HG02588 (cell line): ENCODE measurements at regions not wholly inside any gene's neighbourhood (a gene's known extent, or its start where the extent isn't known, plus 50 kb on each side); places are given as distances from the start of the nearest gene placed in this dataset.
"Not testable (repeated sequence)": the region's sequence is repeated elsewhere in the genome, so short reads cannot be mapped to it uniquely, and the experiment has no call there.

Experiments used
- ATAC-seq: cut with Tn5 transposase; IDR thresholded peaks from one replicate; pipeline ENCODE4 v1.9.1; 2021; ENCODE audit warnings: mild to moderate bottlenecking, moderate library complexity; ENCODE audit not compliant: unreplicated experiment

DNA sequence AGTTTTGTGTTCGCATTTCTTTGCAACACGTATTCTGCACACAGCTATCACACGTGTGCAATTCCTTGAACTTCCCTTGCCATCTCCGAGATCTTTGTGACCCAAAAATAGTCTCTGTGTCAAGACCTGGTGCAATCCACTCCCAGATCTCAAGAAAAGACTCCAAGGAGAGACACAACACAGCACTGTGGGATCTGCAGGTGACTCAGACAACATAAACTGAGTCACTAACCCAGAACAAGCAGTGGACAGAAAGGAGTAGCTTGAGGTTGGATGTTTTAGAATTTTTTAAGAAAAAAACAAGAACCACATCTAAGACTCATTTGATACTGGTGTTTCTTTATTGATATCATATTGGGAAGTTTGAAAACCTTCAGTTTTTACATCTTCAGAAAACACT lies 396.9 kb downstream of the AGTPBP1 start:
- no peak for ATAC-seq

DNA sequence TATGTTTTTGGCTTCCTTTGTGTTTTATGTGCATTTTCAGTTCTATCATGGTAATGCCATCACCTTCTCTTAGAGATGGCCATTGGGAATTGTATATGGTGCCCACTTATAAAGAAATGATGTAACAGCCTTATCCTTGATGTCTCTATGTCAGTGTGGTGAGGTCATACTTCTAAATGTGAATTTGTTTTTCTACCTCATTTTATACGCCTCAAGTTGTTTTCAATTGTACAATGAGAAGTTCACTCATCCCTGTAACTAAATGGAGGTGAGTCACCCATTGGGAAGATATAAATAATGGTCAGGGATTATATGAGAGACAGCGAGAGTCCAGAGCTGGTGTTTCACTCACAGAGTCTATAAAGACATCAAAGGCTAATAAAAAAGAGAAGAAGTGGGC lies 402.4 kb downstream of the AGTPBP1 start:
- ATAC-seq = no peak

DNA sequence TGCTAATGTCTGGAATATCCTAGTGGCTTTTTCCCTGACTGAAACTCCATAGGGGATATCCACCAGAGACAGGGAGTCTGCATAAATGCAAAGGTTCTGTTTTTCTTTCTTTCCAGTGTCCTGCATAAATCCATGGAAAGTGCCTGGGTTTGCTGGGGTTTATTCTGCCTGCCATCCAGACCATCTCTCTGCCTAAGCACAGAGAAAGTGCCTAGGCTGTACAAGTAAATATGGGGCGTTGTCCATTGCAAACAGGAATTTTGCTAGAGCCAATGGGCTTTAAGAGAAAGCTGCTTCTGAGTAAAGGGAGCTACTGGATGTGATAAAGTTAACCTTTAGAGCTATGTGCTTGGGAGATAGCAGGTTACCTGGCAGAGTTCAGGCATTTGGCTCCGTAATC lies 407.5 kb downstream of the AGTPBP1 start:
- no peak for ATAC-seq

DNA sequence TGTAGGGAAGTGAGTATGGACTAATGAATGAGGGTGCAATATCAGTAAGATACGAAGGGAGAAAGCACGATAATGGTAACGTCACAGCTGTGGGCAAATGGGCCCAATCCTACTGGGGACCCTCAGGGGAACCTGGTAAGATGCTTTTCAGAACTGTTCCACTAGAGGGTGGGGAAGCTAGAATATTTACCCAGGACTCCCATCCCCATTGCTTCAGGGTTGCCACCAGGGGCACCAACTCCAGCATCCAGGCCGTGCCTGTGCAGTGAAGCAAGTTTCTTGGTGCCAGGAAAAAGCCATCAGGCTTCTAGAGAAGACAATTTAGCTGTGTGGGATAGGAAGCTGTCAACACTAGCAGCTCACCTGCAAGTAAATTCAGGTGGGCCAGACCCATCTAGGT lies 409.3 kb downstream of the AGTPBP1 start:
- ATAC-seq = no peak

DNA sequence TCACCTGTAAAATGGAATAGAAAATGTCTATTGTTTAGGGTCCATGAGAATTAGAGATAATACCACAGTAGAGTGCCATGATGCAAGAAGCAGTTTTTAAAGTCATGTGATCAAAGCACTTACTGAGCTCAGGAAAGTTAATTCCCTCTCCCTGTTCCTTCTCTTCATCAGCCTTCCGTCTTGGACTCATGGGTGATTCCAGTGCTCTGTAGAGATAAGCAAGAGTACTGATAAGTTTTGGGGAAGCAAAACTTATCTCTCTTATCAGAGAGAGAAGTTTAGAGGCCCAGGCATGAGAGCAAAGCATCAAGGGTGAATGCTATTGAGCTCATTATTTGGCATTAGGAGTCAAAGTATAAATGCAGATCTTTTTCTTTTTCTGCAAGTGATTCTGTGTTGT lies 410.1 kb downstream of the AGTPBP1 start:
- no peak for ATAC-seq

DNA sequence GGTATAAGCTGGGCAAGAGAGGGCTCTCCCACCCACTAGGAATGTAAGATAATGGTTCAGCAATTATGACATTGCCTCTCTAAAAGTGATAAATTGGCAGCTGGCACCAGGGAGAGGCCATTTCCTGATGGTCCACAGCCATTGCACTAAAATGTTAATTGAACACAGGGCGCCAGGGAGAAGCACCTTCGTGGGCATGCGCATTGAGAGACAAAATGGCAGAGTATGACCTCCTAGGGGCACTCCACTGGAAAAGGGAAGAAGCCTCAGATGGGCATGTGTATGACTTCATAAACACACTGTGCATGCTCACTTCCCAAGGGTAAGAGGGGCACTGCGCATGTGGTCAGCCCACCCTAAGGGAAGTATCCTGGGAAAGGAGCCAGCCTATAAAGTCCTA lies 419.2 kb downstream of the AGTPBP1 start:
- ATAC-seq = no peak

DNA sequence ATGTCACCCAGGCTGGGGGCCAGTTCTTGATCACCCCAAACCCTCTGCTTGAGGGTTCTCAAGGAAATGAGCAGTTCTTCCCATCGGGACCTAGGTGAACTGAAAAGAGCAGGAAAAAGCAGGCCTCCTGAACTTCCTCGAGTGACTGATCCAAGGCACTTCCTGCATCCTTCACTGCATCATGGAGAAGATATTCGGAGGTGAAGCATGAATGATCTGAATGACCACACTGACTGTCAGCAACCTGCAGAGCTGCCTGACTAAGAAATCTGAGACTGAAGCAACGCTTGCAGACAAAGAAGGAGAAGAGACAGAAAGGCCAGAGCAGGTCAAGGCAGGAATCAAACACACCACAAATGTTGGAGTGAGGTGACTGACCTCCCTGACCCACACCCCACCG lies 420.2 kb downstream of the AGTPBP1 start:
- no peak for ATAC-seq

DNA sequence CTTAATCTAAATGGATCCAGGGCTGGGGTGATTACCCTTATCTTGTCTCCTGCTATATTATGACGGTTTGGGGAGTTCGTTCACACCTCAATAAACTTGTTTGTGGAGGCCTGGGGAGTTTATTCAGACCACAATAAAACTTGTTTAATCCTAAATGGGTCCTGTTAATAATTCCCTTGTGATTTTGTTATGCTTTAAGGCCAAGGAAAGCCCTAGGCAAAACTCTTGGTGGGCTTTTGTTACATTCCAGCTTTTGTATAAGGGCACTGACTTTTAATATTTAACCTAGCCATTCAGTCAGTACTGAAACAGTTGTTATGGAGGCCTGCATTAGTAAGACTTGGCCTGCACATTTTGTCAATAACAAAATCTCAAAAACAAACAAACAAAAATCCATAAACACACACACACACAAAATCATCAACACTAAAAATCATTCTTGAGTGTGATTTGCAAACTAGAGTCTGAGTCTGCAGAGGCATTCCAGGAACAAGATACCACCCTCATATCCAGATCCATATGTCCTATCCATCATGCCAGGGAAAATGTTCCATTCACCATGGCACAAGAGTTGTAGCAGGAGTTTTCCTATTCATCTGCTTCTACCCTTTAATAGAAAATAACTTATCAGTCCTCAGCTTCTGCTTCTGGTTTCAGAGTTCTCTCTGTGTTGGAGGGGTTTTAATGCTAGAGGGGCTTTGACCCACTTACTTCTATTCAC lies 421.7 kb downstream of the AGTPBP1 start:
- no peak for ATAC-seq

DNA sequence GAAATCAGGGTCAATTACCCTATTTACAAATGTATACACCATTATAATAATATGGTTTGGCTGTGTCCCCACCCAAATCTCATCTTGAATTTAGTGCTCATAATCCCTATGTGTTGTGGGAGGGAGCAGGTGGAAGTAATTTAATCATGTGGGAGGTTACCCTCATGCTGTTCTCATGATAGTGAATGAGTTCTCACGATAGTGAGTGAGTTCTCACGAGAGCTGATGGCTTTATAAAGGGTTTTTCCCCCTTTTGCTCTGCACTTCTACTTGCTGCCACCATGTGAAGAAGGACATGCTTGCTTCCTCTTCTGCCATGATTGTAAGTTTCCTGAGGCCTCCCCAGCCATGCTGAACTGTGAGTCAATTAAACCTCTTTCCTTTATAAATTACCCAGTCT lies 426.2 kb downstream of the AGTPBP1 start:
- ATAC-seq = not testable (repeated sequence)

DNA sequence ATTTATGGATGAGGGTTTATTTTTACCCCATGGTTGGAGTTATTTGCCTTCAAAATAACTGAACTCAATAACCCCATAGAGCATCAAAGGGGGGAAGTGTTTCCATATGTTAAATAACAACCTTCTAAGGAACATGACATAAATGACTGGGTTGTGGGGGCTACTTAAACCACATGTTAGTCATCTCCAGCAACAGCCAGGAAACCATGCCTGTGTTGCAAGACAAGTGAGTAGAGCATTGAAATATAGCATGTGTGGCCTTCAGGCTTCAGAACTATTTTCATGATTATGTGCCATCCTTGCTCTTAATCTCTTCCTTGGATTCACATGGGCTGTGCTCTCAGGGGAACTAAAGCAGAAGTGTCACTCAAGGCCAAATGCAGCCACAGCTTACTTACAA lies 431.2 kb downstream of the AGTPBP1 start:
- no peak for ATAC-seq

DNA sequence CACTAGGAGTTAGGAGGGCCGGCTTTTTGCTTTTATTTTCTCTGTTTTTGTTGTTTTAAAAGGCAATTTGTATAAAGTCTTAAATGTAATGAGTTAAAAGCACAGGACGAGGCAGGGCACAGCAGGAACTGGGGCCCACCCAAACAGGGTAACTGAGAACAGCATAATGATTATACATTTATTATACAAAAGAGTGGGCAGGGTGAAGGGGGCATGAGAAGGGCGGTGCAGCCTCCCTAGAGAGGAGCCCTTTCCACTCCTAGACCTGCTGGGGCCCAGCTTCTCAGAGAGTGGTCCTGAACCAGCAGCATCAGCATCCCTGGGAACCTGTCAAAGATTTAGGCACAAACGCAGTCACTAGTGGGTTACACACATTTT lies 438.0 kb downstream of the AGTPBP1 start:
- no peak for ATAC-seq

DNA sequence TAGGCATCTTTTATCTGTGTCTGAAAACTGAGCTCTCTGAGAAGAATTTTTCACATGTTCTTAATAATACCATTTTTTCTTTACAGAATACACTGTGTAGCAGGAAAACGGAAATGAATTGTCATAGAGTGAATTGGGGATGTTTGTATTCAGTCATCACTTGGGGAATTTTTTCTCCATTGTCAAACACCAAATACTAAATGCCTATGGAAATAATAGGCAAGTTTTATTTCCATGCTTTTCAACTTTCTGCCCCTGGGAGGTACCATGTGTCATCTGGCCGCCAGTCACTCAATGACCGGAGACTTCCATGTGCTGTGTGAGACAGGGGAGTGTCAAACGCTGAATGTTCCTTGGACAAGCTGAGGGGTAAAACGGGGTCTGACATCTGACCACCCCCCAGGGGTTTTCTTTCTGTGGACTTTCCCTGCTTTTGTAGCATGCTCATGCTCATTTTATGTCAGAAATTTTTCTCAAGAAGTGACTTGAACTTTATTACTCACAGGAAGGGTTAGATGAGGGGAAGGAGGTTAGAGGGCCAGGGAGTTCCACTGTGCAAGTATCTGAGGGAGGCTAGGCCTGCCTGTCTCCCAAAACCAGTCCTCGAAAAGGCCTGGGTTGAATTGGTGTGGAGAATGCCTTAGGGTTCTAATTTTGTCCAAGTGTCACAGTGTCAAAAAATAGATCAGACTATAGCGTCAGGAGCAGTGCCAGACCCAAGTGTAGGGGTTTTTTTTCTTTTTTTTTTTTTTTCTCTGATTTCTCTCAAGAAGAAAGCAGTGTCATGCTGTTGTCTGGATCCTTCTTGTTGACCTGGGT lies 438.6 kb downstream of the AGTPBP1 start:
- ATAC-seq = no peak

DNA sequence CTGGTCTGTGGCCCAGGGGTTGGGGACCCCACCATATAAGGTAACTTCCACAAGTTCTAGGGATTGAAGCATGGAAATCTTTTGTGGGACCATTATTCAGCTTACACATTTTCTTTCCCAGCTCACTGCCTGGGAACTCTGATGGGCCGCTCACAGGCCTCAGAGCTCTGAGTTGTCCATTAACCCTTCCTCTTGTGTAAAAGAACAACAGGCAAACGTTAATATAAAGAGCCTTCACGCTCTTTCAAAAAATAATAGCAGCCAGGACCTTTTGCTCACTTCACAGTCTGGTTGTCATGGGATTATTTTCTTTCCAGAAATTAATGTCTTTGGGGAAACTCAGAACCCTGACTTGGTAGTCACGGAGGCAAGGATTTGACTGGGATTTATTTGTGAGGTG lies 443.3 kb downstream of the AGTPBP1 start:
- no peak for ATAC-seq

DNA sequence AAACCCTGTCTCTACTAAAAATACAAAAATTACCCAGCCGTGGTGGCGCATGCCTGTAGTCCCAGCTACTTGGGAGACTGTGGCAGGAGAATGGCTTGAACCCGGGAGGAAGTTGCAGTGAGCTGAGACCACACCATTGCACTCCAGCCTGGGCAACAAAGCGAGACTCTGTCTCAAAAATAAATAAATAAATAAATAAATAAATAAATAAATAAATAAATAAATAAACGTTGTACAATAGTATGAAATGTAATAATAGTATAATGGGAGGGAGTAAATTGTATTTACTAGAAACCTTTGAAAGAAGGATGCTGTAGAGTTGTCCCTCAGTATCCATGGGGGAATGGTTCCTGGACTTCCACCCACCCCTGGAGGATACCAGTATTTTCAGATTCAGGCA lies 446.5 kb downstream of the AGTPBP1 start:
- not testable (repeated sequence) for ATAC-seq

DNA sequence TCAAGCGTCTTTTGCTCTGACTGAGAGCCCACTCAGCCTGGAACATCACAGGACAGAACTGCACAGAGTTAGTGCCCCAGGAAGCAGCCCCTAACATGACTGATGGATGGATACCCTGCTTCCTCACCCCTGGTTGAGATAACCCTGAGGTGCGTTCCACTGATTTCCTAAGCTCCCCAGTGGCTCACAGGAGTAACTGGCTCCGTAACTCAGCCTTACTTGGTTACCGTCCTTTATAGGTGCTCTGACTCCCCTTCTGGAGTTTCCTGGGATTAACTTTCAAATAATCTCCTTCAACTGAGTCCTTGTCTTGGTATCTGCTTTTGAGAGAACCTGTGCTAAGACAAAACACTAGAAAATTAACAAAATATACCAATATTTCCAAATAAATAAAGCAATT lies 449.5 kb downstream of the AGTPBP1 start:
- no peak for ATAC-seq

DNA sequence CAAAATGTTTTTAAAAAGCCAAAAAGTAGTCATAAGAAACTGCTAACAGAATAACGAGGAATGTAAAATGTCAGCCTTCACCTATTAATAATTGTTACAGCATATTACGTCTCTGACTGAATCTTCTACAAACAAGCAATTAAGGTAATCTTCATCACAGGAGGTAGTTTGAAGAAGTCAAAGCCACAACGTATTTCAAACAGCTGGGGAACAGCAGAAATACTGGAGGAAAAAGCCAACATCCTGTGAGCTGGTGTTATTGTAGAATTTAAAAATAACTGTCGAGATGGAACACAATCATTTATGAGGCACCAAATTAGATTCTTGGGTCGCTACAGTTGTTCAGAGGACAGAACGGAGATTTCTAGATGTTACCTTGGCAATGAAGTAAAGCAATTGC lies 450.5 kb downstream of the AGTPBP1 start:
- no peak for ATAC-seq

DNA sequence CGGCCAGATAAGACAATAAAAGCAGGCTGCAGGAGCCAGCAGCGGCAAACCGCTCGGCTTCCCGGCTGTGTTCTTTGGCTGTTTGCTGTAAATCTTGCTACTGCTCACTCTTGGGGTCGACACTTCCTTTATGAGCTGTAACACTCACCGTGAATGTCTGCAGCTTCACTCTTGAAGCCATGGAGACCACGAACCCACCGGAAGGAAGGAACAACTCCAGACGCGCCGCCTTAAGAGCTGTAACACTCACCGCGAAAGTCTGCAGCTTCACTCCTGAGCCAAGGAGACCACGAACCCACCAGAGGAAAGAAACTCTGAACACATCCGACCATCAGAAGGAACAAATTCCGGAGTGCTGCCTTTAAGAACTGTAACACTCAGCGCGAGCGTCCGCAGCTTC lies 451.7 kb downstream of the AGTPBP1 start:
- no peak for ATAC-seq

DNA sequence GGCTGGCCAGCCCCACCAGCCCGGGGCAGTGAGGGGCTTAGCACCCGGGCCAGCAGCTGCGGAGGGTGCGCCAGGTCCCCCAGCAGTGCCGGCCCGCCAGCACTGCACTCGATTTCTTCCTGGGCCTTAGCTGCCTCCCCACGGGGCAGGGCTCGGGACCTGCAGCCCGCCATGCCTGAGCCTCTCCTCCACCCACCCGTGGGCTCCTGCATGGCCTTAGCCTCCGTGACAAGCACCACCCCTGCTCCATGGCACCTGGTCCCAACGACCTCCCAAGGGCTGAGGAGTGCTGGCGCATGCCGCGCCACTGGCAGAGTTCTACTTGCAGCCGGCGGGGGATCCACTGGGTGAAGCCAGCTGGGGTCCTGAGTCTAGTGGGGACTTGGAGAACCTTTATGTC lies 452.6 kb downstream of the AGTPBP1 start:
- no peak for ATAC-seq

DNA sequence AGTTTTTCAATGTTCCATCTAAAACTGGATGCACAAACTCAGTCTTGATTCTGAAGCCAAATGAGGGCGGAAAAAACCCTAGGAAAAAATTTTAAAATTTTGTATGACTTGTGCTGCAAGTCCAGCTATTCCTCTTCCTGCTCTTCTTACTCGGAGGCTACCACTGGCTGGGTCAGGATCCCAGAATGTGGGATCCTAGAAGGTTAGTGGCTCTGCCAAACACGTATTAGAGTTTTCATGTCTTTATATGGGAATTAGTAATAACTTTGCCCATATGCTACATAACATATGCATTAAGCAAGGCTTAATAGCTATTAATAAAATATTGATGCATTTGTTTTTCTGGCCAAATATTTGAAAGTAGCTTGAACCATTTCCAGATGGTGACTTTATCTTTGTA lies 458.3 kb downstream of the AGTPBP1 start:
- no peak for ATAC-seq

DNA sequence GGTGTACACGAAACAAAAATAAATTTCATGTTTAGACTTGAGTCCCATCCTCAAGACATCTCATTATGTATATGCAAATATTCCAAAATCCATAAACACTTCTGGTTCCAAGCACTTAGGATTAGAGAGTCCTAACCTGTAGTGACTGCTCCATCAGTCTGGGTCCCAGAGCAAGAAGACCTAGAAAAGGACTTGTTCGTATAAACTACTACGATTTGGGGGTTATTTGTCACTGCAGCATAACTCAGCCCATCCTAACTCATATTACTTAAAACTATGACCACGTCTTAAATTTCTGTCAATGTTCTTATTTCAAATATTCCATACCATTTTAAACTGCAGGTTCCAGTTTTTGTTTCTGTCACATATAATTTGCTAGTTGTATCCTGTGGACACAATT lies 463.0 kb downstream of the AGTPBP1 start:
- no peak for ATAC-seq

DNA sequence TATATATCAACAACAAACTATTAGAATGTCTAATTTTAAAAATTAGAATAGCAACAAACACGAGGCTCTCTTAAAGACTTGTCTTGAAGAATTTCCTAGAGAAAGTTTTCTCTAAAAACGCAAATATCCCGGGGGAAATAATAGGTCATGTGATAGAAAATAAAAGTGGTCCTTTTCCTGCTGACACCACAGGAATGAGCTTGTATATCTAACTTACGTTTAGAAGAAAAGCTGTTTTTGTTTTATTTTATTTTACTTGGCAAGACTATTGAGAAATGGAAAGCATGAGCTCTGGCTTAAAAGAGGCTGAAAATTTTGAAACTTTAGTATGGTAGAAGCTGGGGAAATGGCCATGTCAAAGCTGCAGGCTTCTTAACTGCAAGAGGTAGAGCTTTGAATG lies 465.0 kb downstream of the AGTPBP1 start:
- no peak for ATAC-seq

DNA sequence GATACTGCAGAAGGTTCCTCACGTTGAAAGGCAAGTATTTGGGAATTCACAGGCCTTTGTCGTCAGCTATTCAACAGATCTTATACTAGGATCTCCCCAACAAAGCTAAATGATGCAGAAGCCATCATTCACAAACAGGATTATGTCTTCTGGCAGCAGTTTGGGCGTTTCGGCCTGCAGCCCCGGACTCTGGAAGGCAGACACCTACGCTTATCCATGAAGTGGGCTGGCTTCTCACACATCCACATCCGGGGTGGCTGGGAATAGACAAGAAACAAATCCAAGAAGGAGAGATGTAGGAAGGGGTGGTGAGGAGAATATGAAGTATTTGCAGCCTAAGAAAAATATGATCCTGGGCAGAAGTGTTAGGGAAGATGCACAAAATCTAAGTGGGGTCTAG lies 471.9 kb downstream of the AGTPBP1 start:
- ATAC-seq = no peak

DNA sequence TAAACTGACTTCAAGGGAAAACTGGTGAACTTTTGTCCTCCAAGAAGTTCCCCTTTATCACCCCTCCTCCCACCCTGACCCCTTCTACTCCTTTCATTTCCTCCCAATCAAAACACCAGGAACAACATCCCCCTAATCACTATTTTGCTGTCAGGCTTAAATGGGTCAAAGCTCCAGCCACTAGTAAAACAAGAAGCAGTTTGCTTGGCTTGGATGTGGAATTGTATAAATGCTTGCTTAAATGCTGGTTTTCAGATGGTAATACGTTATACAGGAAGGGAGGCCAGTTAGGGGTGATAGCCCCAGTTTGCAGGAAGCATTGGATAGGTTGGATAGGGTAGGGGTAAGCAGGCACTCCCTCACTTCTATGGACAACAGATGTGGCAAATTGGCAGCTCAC lies 473.6 kb downstream of the AGTPBP1 start:
- ATAC-seq = no peak
